Smooth muscle cell of the brain vasculature (primary cell): ENCODE measurements at regions not wholly inside any gene's neighbourhood (a gene's known extent, or its start where the extent isn't known, plus 50 kb on each side); places are given as distances from the start of the nearest gene placed in this dataset.
"Not testable (repeated sequence)": the region's sequence is repeated elsewhere in the genome, so short reads cannot be mapped to it uniquely, and the experiment has no call there.

ENCODE experiments used
- DNase-seq: peaks from one replicate; pipeline ENCODE4 v3.0.0-alpha.2; 2012; ENCODE audit warnings: low read depth, low spot score

DNA sequence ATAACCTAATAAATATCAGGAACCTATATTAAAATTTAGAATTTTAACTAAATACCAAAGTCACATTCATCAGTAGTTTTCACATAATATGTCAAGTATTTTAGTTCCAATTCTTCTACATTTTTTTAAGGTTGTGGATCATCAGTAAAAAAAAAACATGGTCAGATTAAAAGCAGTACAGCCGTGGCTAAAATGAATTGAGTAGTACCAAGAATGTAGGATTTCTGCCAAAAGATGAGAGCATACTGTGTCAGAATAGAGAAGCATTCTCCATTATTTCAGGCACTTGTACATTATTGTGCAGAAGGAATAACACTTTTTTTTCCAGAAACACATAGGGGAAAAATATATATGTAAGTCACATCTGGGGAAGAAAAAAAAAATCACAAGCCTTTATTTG lies 1176.1 kb downstream of the CDH11 start:
- no peak for DNase-seq

DNA sequence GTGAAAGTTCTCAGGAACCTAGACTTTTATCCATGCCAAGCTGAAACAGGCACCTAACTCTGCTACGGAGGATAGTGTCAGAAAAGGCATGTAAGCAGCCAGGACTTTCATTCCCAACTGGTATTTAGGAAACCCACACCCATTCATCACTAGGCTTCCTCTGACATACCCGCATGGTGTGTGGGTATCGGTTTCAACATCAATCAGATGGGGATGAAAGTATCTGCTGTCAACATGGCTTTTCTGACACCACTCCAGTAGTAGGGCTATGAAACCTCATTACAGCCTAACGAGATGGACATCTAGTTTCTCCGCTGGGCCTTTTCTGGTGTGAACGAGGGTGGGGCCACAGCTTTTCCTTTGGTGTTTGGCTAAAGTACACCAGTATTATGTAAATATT lies 1178.3 kb downstream of the CDH11 start:
- no peak for DNase-seq

DNA sequence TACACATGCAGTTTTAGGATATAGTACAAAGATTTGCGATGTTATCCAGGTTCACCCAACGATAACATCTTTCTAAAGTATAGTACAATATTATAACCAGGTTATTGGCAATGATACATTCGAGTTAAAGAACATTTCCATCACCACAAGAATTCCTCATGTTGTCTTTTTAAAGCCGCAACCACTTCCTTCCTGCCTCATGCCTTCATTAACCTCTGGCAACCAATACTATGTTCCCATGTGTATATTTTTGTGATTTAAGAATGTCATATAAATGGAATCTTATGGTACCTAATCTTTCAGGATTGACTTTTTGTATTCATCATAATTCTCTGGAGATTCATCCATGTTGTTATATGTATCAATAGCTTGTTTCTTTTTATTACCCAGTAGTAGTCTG lies 1183.2 kb downstream of the CDH11 start:
- no peak for DNase-seq

DNA sequence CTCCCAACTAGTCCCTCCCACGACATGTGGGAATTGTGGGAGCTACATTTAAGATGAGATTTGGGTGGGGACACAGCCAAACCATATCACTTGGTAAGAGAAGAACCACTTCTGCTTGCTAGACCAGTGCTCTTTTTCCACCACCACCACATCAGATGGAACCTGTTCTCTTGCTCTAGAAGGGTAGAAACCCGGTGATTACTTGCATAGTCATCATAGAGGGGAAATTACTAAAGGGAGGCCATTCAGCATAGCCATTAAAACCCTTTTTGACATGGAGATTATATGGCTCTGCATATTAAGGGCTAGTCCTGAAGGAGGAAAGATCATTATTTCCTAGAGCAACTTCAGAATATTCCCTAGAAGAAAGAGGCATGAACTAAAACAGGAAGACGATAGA lies 1188.0 kb downstream of the CDH11 start:
- no peak for DNase-seq

DNA sequence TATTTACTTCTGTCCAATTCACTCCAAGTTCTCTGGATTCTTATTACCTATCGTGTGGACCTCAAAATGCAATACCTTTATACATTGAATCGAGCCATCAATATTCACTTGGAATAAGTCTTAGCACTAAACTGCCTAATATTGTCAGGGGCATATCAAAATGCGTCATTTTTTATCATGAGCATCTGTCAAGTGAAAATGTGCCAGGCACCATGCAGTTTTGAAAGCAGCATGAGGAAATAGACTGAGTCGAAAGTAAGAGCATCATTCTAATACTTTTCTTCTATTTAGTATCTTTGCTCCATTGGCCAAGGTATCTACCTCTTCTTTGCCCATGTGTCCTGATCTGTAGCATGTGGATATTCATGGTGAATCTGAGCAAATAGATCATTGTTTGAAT lies 1193.4 kb downstream of the CDH11 start:
- no peak for DNase-seq

DNA sequence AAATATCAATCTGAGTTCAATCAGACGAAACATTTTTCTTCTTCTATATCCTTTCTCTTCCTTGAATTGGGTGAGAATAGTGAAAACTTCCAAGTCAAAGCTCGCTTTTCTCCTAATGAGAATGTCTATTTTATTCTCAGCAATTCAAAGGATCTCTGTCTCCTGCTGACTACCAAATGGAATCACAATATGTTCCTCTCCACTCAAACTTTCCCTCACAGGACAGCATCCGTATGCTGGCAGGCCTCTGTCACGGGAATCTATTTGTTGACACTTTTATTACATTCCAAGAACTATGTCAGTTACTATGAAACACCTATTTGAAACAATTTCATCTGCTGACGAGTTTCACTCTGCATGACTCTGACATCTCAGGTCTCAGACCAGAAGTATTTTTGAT lies 1196.6 kb downstream of the CDH11 start:
- no peak for DNase-seq

DNA sequence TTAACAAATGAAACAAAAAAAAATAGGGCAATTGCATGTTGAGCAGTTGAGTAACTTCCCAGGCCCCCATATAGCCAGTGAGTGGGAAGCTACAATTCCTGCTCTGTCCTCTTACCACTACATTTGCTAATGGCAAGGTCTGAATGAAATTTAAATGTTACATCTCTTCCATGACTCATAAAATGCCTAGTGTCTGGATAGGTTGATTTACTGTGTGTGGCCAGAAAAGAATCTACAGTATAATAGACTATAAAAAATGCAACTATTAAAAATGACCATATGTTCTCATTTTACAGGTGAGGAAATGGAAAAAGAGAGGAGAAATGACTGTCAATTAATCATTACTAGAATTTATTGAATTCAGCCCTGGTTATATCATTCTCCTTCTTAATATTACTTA lies 1199.3 kb downstream of the CDH11 start:
- DNase-seq: no peak

DNA sequence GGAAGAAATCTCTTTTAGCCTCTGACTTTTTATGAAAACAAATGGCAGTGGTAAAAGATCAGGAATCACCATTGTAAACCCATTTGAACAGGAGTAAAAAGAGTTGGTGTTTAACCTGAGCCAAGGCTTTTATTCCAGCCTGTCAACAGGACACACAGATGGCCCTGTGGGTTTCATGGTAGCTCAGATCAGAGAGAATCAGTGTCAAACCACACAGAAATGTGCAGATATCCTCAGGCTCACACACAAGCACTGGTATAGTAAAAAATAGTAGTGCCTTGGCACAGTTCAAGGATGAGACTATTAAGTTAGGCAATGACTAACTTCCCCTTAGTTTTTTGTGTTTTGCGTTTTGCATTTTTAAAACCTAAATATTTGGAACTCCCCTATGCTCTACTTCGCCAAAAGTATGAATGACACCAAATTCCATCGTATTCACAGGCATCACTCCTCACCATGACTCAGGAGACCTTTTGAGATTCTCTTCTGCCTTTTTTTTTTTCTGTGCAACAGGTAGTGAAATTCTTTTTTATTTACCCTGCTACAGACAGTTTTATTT lies 1200.0 kb downstream of the CDH11 start:
- no peak for DNase-seq

DNA sequence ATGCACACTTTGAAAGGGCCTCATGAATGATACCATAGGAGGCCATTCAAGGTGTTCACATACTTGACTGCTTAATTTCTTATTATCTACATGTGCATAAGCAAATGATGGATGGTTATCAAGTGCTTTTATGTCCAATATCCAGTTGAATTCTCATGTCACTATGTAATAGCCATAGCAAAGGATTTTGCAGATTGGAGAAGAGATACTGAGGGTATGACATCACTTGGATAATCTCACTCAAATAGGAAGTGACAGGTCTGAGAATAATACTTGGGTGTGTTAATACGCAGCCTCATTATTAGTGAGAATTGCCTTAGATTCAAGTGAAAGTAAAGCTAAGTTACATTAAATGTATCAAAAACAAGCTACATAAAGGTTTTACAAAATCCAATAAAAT lies 1208.6 kb downstream of the CDH11 start:
- DNase-seq: no peak

DNA sequence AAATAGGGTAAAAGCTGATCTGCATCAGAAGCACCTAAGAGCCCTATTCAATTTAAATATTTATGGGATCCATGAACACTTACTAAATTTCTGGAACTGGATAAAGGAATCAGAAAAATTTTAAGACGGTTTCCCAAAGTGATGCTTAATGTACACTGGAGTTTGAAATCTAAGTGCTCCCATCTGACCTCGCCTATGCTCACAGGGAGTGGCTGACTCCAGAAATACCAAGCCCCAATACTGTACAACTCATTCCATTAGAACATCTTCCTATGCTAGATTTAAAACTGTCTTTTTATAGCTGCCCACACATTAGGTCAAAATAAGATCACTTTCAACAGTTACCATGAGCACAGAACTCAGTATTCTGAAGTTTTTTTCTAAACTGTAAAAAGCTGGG lies 1214.6 kb downstream of the CDH11 start:
- no peak for DNase-seq

DNA sequence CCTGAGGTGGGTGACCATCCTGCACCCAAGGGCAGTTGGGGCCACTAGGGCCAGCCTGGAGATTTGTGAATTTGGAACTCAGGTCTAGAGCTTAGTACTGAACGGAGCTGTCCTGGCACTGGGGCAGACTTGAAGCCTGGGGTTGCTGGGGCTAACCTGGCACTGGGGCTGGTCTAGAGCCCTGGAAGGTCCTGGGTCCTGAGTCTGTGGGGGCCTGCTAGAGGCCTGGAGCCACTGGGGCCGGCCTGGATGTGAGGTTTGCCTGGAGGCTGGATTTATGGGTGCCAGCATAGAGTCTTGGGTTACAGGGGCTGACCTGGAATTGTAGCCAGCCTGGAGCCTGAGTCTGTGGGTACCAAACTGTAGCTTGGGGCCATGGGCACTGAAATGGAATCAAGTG lies 1216.9 kb downstream of the CDH11 start:
- DNase-seq: no peak

DNA sequence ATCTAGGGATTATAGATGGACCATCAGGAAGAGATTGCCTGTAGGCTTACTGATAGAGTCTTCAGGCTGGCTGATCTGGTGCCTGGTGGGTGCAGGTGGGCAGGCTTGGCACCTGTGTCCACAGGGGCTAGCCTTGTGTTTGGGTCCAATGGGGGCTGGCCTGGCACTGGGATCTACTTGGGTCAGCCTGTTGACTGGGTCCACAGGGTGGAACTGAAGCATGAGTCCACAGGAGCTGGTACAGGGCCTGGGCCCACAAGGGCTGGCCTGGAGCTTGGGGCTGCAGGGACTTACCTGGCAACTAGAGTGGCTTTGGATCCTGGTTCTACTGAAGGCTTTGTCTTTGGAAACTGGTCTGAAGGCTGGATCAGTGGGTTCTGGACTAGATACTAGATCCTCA lies 1217.7 kb downstream of the CDH11 start:
- DNase-seq: no peak

DNA sequence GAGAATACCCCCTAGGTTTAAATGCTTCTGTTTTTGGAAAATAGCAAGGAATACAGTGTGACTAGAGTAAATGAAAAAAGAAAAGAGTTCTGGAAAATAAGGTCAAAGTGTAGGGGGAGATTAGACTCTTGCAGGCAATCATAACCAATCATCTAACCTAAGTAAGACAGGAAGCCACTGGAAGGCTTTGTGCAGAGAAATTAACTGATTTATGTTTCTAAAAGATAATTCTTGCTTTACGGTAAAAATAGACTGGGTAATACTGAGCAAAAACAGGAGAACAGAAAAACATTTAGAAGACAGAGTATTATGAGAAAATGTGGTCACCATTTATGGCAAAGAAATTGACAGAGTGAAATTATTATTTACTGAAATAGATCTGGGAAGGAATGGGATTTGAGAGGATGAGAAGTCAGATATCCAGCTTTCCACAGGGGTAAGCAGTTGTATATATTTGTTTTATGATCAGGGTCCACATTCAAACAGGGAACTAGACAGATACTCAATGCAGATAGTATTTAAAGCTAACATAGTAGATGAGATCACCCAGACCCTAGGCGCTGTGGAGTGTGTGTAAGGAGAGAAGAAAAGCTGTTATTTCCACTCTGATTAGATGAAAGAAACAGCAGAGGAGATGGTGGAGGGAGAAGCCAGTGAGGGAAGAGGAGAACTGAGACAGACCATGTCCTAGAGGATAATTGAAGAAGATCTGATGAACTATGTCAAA lies 1225.3 kb downstream of the CDH11 start:
- no peak for DNase-seq

DNA sequence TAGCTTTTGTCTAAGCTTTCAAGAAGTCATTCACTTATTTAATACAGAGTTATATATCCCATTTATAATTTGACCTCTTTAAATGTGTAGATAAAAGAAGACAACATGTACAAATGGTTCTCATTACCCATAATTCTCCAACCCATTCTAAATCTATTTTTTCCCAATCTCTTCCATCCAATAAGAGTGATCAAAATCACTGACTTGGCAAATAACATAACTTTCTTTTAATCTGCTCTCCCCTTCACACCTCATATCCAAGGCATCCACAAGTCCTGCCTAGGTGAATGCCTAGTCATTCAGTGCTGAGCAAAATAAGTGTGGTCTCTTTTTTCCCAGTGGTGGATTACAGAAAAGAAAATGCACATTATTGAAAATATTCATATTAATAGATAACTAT lies 1231.1 kb downstream of the CDH11 start:
- DNase-seq: no peak

DNA sequence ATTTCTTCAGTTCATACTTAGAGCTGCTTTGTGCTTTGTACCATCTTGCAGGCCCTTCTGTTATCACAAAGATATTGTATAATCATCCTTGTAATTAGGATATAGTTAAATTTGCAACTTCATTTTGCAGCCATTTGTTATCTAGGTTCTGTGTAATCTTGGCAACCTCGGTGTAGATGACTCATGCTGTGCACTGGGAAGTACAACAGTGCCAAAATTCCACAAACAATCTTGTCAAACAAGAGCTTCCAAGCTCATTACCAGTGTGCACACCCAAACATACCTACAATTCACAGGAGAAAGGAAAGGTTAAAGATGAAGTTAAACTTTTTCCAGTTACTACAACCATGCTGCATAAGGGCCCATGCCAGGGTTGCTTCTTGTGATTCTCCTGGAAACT lies 1231.8 kb downstream of the CDH11 start:
- DNase-seq: no peak

DNA sequence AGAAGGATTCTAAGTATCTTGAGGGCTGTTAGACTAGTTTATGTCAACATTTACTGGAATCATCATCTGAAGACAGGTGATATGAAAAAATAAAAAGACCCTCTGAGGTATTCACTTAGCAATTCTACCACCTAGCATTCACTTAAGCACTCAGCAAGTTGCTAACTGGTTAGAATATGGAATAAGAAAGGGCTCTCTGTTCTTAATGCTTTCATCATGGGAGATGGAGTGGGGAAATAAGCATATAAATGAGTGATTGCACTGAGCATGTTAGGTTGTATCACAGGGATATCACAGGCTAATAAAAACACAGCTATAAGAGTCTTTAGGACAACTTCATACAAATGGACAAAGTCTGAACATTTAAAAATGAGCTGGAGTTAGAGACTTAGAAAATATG lies 1238.8 kb downstream of the CDH11 start:
- no peak for DNase-seq

DNA sequence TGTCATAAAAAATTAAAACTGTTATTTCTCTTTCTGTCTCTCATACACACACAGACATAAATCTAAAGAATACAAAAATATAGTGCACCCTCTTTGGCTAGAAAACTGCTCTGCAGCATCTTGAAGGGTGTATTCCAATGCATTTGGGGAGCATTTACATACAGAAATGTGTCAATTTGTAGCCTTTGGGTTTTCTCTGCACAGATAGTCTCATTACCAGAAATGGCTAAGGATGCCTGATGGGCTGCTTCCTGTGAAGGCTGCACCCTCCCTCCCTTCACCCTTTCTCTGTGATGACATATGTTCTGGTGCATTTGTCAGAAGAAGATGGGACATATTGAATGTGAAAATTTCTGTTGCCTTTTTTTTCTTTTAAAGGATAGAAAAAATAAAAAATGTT lies 1239.3 kb downstream of the CDH11 start:
- no peak for DNase-seq

DNA sequence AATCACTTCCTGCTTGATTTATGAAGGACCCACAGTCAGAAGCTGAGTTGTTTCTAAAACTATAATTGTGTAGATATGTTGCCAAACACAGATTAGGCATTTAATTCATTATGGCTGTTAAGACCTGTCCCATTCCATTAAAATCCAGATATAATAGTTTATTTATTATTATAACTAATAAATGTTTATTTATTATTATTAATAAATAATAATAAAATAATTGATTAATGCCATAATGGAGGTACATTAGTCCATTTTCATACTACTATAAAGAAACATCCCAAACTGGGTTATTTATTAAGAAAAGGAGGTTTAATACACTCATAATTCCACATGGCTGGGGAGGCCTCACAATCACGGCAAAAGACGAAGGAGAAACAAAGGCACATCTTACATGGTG lies 1240.9 kb downstream of the CDH11 start:
- DNase-seq: no peak

DNA sequence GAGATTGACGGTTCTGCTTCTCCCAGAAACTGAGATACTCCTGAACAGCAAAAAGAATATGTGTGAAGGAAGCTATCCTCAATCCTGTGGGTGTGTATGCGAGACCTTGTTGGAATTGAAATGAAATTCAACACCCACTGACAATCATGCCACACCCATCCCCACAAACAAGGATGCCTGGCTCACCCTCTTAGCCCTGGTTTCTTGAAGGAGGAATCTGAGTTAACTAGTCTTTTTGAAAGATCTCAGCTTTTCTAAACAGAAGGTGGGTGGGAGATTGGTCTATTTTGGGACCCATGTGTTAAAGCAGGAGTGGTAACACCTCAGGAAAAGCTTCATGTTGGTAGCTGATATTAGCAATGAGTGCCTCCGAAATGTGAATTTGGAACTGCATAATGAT lies 1244.5 kb downstream of the CDH11 start:
- no peak for DNase-seq

DNA sequence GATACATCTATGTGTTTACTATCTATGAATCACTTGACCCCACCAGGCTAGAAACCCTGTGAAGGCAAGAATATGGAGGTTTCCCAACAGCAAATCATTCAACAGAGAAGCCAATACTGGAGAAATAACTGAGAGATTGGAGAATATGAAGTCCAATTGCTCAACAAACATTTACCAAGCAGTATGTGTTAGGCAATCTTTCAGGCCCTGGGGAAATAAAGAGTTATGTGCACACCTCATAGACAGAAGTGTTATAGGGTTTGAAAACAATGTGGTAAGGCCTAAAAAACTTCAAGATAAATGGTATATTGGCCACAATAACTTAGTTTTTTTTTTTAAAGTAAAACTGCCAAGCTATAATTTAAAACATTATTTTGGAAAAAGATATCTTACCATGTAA lies 1245.8 kb downstream of the CDH11 start:
- DNase-seq: no peak

DNA sequence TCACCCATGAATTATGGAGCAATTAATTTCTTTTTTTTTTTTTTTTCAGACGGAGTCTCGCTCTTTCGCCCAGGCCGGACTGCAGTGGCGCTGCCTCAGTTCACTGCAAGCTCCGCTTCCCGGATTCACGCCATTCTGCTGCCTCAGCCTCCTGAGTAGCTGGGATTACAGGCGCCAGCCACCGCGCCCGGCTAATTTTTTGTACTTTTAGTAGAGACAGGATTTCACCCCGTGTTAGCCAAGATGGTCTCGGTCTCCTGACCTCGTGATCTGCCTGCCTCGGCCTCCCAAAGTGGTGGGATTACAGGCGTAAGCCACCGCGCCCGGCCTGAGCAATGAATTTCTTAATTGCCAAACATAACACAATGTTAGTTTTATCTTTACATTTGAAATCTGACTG lies 1261.2 kb downstream of the CDH11 start:
- not testable (repeated sequence) for DNase-seq

DNA sequence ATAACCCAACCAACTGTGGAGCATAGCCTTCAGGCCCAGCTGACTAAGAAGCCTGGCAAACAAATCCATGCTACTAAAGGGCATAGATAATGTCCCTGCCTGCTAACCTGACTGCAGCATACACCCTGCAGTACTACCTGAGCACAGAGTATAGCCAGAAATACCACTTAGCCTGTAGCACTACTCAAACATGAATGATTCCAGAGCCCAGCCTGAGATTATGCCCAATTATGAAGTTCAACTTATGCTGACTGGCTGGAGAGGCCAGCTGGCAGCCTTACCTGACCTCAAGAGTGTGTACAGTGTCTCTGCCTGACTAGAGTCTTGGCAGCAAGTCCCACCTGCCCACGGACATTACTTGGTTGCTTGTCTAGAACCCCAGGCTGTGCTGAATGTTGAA lies 1265.3 kb downstream of the CDH11 start:
- DNase-seq: no peak

DNA sequence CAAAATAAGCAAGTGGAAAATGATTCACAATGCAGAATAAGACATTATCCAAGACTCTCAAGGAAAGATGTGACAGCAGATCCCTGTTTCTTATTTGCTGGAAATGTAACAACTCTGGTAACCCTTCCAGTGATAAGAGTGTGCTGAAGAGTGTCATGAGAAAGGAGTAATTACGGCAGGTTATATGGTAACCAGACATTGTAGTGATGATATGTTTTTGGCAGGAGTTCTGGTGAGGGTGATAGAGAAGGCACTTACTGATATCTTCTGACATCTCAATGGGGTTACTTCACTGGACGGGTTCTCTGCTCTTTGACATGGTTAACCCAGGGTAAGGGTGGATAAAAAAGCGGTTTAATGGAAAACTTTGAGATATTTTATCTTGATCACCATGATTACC lies 1270.9 kb downstream of the CDH11 start:
- no peak for DNase-seq

DNA sequence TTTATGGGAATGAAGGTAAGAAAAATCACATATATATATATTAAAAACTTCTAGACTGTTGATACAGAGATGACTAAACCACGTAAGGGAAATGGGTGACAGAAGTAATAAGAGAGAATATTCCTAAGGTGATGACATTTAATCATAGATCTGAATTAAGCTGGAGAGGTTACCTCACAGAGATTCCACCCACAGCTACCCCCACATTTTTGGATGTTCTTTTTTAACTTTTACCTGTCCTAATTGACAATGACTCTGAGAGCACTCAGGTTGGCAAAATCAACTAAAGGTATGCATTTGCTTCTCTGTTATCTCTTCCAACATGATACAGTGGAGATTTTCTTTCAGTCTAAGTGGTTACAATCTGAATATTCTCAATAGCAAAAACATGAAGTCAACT lies 1280.6 kb downstream of the CDH11 start:
- no peak for DNase-seq
